ENCODE measurements at regions not wholly inside any gene's neighbourhood (a gene's known extent, or its start where the extent isn't known, plus 50 kb on each side); places are given as distances from the start of the nearest gene placed in this dataset.

- TF ChIP-seq CTCF (IDR thresholded peaks at IDR 0.05; ENCODE audit: low read depth, low read length, missing input control) (no peak), EGR1 (IDR thresholded peaks at IDR 0.05; ENCODE audit: low read depth in 2 of 2) (no peak), ATF3 (IDR thresholded peaks at IDR 0.05) (no peak), REST (IDR thresholded peaks at IDR 0.05) (no peak), FOXA1 (IDR thresholded peaks at IDR 0.05) (no peak), HNF4G (IDR thresholded peaks at IDR 0.05) (no peak)
Measured at GRCh38 chr18:40120356-40120755, 1834.7 kb upstream of the PIK3C3 start.

All from liver (tissue), 3 donors.